Transverse colon (tissue), 4 donors: ENCODE measurements at regions not wholly inside any gene's neighbourhood (a gene's known extent, or its start where the extent isn't known, plus 50 kb on each side); places are given as distances from the start of the nearest gene placed in this dataset.

Experiments
- CTCF ChIP-seq, 5 experiments: fragments of 200-600 bp in 3 of 5; fragments of 450-650 bp in 2 of 5; sonication (generic) in 3 of 5; IDR thresholded peaks; 1 replicate in 2 of 5; 2 replicates in 3 of 5; pipeline ENCODE4 v1.5.1; 2016 to 2017; ENCODE audit warnings: antibody characterized with exemption in 5 of 5, inconsistent platforms in 3 of 5, mild to moderate bottlenecking in 2 of 5, moderate library complexity in 1 of 5
- EP300 ChIP-seq: sonication (generic); formaldehyde crosslinking; IDR thresholded peaks from one replicate; pipeline ENCODE4 v1.6.1; 2017; ENCODE audit warnings: antibody characterized with exemption, low read depth
- POLR2A ChIP-seq: fragments of 450-650 bp; IDR thresholded peaks from one replicate; pipeline ENCODE4 v1.6.1; 2016; ENCODE audit warnings: antibody characterized with exemption, mild to moderate bottlenecking, moderate library complexity
- POLR2AphosphoS5 ChIP-seq, 3 donors: sonication (generic); formaldehyde crosslinking; IDR thresholded peaks; one replicate each; pipeline ENCODE4 v1.6.1; 2016; ENCODE audit warnings: antibody characterized with exemption in 3 of 3

DNA sequence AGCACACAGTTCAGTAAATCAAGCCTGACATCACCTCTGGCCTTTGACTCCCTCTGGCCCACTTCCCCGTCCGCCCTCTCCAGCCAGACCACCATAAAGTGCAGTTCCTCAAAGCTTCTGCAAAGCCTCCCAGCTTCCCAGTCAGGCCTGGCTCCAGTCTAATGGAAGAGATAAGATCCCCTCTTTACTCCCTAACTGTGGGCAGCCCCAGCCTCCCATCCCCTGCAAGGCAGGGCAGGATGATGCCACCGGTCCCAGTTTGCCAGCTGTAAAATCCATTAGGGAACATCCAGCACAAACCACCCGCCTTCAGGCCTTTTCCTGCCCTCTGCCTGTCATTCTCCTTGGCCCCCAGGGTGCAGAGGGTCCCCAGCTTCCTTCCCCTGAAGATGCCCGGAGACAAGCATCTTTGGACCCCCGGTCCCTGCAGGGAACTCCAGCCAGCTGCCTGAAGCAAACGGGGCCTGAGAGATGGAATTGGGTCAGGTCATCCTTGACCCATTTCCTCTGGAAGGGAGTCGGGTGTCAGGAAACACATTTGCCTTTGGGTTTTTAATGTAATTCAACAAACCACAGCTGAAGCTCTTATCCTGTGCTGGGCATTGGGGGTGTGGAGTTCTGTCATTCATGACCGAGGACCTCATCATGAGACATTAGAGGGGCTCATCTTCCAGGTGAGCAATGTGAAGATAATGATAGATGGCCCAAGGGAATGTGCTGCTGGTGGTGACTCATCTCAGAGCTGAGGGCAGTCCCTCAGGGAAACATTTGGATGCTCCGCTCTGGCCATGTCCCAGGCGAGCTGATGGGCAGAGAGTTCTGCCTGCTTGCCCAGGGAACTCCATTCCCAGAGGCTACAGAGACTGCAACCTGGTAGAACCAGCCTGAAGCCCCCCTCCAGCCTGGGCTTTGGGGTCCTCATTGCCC, 93.8 kb upstream of the CLMN start:
- no peak for TF ChIP-seq POLR2AphosphoS5 (IDR thresholded peaks at IDR 0.05)
- TF ChIP-seq CTCF (IDR thresholded peaks at IDR 0.05), result no peak
- no peak for TF ChIP-seq POLR2A
- TF ChIP-seq EP300, result no peak
